Gastrocnemius medialis (tissue), 4 donors: ENCODE measurements at regions not wholly inside any gene's neighbourhood (a gene's known extent, or its start where the extent isn't known, plus 50 kb on each side); places are given as distances from the start of the nearest gene placed in this dataset.

ENCODE experiments used
- POLR2A ChIP-seq, 2 donors: fragments of 450-650 bp; IDR thresholded peaks; one replicate each; pipeline ENCODE4 v1.6.1; 2017; ENCODE audit warnings: antibody characterized with exemption in 2 of 2, mild to moderate bottlenecking in 2 of 2, moderate library complexity in 2 of 2
- TF ChIP-seq, protein P1 (sequence below), 5 experiments: fragments of 450-650 bp in 3 of 5; fragments of 200-600 bp in 2 of 5; sonication (generic) in 2 of 5; IDR thresholded peaks in 4 of 5; conservative IDR thresholded peaks in 1 of 5; 1 replicate in 4 of 5; 2 replicates in 1 of 5; pipeline ENCODE4 v1.5.1; 2016 to 2019; ENCODE audit warnings: antibody characterized with exemption in 5 of 5, mild to moderate bottlenecking in 3 of 5, moderate library complexity in 3 of 5

DNA sequence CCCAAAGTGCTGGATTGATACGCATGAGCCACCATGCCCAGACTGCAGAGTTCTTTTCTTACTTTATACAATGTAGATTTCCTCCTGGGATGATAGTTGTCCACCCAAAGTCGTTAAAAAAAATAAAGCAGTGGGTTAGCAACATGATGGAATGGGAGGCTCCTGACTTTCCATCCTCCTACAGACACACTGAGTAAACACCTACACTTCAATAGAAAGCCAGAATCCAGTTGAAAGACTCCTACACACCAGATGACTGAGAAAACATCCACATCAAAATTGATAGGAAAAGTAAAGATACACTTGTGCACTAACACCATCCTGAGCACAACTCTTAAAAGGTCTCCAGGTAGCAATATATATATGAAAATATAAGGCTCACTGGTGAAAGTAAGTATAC, 95.0 kb upstream of the TUT7 start:
- TF ChIP-seq, protein P1, sequence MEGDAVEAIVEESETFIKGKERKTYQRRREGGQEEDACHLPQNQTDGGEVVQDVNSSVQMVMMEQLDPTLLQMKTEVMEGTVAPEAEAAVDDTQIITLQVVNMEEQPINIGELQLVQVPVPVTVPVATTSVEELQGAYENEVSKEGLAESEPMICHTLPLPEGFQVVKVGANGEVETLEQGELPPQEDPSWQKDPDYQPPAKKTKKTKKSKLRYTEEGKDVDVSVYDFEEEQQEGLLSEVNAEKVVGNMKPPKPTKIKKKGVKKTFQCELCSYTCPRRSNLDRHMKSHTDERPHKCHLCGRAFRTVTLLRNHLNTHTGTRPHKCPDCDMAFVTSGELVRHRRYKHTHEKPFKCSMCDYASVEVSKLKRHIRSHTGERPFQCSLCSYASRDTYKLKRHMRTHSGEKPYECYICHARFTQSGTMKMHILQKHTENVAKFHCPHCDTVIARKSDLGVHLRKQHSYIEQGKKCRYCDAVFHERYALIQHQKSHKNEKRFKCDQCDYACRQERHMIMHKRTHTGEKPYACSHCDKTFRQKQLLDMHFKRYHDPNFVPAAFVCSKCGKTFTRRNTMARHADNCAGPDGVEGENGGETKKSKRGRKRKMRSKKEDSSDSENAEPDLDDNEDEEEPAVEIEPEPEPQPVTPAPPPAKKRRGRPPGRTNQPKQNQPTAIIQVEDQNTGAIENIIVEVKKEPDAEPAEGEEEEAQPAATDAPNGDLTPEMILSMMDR (IDR thresholded peaks at IDR 0.05 in 4 of 5, conservative IDR thresholded peaks at IDR 0.05 in 1 of 5), result no peak
- no peak for TF ChIP-seq POLR2A (IDR thresholded peaks at IDR 0.05)
